Inflammatory macrophage treated with lipopolysaccharide for 1 hour (primary cell): ENCODE measurements at regions not wholly inside any gene's neighbourhood (a gene's known extent, or its start where the extent isn't known, plus 50 kb on each side); places are given as distances from the start of the nearest gene placed in this dataset.
"Not testable (repeated sequence)": the region's sequence is repeated elsewhere in the genome, so short reads cannot be mapped to it uniquely, and the experiment has no call there.

ENCODE experiments used
- DNase-seq, 2 donors: peaks; one replicate each; pipeline ENCODE4 v3.0.0-alpha.2; 2020 to 2022

DNA sequence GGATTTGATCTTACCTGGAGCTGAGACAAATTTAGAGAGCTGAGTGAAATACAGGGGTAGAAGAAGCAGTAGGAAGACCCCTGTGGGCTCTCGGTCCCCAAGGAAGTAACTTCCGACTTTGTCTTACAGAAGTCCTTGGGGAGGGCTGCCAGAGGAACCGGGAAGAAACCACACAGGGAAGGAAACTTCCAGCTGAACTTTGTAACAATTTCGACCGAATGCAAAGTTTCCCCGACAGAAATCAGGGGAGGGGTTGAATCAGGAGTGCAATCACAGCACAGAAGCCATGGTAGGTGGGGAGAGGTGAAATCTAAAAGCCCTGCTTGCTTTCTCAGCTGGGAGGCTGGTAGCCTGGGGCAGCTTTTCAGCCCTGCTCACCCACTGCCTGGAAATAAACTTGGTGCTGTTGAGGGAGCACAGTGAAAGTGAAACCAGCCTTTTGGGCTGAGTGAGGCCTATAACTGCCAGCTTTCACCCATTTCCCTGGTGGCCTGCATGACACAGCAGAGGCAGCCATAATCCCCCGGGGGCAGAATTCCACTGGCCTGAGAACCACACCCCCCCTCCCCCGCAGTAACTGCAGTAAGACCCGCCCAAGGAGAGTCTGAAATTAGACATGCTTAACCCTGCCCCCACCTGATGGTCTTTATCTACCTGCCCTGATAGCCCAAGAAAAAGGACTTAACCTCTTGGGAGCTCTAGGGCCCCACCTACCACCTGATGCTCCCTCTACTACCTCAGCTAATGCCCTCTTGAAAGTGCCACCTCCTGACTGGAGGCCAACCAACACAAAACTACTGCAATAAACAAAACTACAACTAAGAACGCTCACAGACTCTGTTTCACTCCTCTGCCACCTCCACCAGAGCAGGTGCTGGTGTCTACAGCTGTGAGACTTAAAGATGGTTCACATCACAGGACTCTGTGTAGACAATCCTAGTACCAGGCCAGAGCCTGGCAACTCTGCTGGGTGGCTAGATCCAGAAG, 248.2 kb downstream of the PARM1 start:
- no peak for DNase-seq

DNA sequence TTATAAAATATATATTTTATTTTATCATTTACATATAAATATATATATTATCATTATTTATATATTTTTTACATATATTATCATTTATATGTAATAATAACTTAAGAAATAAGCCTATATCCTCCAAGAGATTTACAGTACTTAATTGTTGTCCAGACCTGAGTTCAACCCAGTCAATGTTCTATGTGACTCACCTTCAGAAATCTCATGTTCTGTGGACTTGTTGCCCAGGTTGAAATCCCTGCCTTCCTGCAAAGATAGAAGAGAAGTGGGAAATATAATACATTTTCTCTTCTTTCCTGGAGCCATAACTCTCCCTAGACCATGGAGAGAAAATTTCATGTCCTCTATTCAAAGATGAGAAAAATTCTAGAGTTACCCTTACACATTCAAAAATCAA, 247.3 kb downstream of the PARM1 start:
- DNase-seq = no peak

- no peak for DNase-seq
These were observed 246.6 kb downstream of the PARM1 start for GRCh38 chr4:75179510-75179909.

DNA sequence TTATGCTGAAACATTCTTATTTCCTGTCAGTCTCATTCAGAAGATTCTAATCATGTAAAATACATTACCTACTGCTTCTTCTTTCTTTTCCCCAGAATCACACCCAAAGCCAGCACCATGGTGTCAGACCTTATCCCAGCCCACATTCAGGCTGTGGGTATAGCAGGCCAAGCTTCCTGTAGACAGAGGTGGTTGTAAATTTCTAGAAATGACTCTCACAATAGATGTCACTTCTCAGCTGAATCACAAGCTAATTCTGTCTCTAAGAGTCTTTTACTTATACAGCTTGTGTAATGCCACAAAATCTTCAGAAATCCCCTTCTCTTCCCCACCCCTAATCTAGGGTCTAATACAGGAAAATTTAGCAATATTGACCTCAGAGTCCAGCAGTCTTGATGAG, 239.6 kb downstream of the PARM1 start:
- peak in 1 of 2 donors; percentile 3 for DNase-seq

- DNase-seq = no peak
These were observed 236.5 kb downstream of the PARM1 start for GRCh38 chr4:75169427-75169826.

DNA sequence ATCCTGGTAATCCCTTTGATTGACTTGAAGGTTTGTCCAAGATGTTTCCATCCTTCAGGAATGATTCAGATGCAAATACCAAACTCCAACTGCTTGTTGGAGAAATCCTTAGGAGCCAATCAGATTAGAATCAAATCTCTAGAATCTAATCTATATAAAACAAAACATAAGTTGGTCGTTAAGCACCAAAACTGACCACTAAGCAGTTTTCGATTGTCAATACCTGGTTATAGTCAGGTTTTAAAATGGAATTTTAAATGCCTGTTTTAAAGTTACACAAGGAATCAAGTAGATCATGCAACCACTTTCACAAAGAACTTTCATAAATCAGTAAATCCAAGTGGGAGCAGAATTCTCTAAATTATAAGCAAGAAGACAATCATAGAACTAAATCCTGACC, 236.1 kb downstream of the PARM1 start:
- no peak for DNase-seq

GRCh38 chr4:75168548-75168947, 235.6 kb downstream of the PARM1 start:
- no peak for DNase-seq

- DNase-seq = not testable (repeated sequence)
These were observed 232.2 kb downstream of the PARM1 start for GRCh38 chr4:75165100-75165499.

DNA sequence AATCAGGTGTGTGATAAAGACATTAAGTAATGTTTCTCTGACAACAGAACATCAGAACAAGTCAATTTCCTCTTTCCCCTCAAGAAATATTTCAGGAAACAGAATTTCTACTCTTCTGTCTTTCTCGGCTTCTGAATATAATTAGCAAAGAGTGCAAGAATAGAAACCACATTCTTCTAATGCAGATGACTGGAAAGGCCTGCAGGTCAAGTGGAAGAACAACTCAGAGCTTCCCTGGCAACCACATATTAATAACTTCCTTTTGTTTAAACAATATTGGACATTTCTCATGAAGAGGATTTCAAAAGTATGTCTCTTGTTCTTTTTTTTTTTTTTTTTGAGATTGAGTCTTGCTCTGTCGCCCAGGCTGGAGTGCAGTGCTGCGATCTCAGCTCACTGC, 225.5 kb downstream of the PARM1 start:
- DNase-seq = no peak

DNA sequence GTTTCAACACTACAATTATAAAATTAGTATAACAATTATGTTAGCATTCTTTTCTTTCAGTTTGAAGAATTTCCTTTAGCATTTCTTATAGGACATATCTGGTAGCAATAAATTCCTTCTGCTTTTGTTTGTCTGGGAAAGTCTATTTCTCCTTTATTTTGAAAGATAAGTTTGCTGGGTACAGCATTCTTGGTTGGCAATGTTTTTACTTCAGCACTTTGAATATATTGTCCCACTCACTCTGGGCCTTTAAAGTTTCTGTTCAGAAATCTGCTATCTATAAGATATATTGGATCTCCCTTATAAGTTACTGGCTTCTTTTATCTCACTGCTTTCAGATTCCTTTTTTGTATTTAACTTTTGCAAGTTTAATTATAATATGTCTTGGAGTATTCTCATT, 222.1 kb downstream of the PARM1 start:
- no peak for DNase-seq

DNA sequence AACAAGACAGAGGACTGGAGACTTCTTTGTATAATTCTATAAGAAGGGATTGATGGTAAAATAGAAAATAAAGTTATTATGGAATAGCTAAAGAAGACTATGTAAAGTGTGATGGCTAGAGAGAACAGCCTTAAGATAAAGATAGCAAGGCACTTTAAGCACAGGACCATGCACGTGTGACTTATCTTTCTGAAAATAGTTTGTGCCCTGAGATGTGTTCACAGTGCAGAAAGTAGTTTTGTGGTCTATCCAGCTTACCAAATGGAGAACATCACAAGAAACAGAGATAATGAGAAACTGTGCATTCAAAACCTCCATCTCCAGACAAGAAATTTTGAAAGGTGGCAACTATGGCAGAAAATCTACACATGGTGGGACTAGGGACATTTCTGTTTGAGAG, 213.3 kb downstream of the PARM1 start:
- no peak for DNase-seq

DNA sequence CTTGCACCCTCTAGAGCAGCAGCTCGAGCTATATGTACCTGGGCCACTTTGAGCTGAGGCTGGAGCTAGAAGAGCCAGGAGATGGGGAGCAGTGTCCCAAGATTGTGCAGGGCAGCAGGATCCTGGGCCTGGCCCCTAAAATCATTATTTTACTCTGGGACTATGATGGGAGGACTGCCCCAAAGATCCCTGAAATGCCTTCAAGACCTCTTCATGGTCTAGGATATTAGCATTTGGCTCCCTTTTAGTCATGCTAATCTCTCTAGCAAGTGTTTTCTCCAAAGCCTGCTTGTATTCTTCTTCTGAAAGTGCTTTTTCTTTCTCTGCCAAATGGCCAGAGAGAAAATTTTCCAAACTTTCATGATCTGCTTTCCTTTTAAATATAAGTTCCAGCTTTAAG, 211.6 kb downstream of the PARM1 start:
- DNase-seq = no peak

DNA sequence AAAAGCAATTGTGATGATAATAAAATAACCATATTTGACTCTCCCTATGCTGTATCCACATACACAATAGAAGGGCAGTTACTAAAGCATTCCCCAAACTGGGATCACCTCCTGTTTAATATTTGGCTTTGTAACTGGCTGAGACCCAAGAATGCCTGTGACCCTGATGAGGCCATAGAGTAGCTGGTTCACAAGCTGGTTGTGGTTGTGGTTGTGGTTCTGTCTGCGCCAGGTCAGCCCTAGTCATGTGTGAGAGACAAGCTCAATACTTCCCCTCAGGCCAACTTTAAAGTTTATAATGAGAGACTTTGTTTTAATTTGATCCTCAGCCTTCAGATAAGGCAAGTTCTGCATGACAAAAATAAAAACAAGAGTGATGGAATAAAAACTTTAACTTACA, 209.9 kb downstream of the PARM1 start:
- DNase-seq = no peak

- no peak for DNase-seq
These were observed 209.5 kb downstream of the PARM1 start for GRCh38 chr4:75142382-75142781.

DNA sequence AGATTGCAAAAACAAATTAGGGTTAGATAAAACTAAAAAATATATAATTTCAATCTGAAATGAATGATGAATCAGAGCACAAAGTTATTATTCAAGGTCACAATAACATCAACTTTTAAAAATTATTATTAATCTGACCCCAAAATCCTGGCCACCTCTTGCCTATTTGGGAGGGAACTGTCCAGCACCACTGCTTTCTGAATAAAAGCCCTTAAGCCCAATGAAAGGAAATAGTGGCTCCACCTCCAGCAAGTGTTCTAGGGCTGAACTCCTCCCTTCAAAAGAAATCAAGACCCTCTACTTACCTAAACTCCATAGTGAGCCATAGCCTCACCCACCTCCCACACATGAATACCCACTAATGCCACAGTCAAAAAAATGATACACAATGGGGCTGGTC, 208.2 kb downstream of the PARM1 start:
- DNase-seq = no peak

DNA sequence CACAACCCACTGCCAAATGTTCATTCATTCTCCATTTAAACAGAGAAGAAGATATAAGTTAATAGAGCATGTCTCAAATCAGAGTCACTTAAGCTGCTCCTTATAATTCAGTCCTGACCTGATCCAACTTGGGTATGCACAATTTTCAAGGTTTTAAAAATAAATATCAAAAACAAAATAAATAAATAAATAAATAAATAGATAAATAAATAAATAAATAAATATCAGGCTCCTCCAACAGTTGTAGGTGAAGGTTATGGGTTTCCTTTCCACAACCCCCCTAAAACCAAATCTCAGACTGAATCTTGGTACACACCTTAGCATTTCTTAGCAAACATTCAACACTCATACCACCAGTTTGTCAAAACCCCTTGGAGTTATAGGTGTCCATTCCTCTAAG, 204.4 kb downstream of the PARM1 start:
- no peak for DNase-seq

DNA sequence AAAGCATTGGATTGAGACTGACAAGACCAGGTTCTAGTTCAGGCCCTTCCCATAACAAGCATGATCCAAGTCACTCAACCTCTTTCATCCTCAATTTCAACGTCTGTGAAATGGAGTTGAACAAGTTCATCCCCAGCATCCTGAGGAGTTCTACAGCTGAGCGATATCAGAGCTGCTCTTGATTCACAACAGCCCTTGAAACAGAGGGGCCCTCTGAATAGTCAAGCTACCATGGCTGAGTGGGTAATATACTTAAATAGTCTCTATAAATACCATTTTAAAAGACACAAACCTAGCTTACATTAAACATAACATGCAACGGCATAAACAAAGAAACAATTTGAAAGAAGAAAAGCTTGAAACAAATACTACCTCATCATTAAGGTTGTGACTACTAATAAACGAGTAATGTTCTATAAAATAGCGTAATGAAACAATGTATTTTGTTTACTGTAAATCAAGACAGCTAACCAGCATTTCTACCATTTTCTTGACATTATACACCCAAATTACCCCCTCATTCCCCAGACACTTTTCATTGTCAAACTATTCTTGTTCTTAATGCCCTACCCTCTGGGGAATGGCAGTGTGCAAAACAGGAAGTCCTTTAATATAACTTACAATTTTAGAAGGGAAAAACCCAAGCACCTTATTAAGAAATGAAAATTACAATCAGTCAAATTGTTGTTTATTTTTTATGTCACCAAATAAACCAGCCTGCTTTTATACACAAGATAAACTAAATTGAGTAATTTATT, 202.3 kb downstream of the PARM1 start:
- no peak for DNase-seq

DNA sequence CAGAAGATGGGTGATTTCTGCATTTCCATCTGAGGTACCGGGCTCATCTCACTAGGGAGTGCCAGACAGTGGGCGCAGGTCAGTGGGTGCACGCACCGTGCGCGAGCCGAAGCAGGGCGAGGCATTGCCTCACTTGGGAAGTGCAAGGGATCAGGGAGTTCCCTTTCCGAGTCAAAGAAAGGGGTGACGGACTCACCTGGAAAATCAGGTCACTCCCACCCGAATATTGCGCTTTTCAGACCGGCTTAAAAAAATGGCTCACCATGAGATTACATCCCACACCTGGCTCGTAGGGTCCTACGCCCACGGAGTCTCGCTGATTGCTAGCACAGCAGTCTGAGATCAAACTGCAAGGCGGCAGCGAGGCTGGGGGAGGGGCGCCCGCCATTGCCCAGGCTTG, 194.0 kb downstream of the PARM1 start:
- not testable (repeated sequence) for DNase-seq

GRCh38 chr4:75126058-75126457, 193.1 kb downstream of the PARM1 start:
- no peak for DNase-seq

DNA sequence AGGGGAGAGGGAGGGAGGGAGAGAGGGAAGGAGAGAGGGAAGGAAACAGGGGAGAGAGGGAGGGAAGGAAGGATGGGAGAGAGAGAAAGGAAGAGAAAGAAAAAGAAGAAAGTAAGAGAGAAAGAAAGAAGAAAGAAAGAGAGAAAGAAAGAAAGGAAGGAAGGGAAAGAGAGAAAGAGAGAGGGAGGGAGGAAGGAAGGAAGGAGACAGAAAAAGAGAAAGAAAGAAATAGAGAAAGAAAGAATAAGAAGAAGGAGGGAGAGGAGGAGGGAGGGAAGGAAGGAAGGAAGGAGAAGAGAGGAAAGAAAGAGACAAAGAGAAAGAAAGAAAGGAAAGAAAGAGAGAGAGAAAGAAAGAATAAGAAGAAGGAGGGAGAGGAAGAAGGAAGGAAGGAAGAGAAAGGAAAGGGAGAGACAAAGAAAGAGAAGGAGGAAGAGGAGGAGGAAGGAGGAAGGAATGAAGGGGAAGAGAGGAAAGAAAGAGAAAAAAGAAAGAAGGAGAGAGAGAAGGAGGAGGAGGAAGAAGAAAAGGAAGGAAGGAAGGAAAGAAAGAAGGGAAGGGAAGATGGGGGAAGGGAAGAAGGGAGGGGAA, 189.6 kb downstream of the PARM1 start:
- DNase-seq = no peak

- DNase-seq = no peak
These were observed 185.8 kb downstream of the PARM1 start for GRCh38 chr4:75118739-75119138.

DNA sequence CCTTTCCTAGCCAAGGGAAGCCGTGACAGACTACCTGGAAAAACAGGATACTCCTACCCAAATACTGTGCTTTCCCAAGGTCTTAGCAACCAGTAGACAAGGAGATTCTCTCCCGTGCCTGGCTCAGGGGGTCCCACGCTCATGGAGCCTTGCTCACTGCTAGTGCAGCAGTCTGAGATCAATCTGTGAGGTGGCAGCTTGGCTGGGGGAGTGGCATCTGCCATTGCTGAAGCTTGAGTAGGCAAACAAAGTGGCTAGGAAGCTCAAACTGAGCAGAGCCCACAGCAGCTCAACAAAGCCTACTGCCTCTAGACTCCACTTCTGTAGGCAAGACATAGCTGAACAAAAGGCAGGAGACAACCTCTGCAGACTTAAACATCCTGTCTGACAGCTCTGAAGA, 177.1 kb downstream of the PARM1 start:
- no peak for DNase-seq

DNA sequence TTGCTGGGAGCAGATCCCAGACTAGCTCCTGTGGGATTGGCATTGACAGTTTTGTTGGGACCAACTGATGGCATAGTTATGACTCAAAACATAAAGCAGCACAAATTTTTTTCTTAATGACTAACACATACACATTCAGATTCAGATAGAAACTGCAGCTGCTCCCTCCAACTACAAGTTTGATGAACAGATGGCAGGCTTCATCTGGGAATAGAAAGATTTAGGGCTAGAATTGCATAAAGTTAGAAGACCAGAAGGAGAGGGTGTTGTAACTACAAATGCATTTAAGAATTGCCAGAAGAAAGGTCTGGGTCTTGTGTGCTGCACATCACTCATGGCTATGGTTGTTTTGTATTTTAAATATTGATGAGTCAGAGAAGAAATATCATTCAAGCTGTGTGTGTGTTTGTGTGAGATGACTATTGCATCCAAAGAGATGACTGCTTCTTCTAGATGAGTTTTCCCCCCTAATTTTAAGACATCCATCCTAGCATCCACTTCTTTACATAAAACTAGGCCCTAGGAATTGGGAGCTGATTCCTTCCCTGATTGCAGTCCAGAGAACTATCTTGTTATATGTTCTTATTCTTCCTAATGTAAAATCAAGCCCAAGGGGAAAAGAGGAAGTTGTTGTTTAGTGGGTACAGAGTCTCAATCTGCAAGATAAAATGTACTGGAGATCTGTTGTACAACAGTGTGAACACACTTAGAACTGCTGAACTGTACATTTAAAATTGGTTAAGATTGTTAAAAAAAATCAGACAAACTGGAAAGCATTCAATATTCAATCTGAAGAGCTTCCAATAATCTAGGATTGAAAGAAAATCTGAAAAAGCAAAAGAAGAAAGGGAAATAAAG, 175.1 kb downstream of the PARM1 start:
- DNase-seq = no peak
